ENCODE measurements at regions not wholly inside any gene's neighbourhood (a gene's known extent, or its start where the extent isn't known, plus 50 kb on each side); places are given as distances from the start of the nearest gene placed in this dataset.
"Not testable (repeated sequence)": the region's sequence is repeated elsewhere in the genome, so short reads cannot be mapped to it uniquely, and the experiment has no call there.

DNA sequence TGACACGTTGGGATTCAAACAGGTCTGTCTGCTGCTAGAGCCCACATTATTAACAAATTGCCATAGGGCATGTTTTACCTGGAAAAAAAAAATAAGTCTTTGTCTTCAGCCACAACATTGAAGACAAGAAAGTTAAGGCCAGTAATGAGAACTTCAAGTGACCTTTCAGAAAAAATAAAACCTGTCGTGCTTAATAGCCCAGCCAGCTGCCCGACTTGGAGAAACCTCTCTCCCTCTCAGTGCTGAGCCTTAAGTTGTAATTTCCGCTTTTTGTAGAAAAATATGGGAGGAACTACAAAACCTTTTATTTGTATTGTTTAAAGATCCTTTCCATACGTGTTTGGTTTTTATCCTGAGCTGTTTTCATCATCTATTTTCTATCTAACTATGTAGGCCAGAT lies 454.3 kb upstream of the SLITRK6 start:
- not testable (repeated sequence) for DNase-seq (ENCODE audit: low read depth)

DNA sequence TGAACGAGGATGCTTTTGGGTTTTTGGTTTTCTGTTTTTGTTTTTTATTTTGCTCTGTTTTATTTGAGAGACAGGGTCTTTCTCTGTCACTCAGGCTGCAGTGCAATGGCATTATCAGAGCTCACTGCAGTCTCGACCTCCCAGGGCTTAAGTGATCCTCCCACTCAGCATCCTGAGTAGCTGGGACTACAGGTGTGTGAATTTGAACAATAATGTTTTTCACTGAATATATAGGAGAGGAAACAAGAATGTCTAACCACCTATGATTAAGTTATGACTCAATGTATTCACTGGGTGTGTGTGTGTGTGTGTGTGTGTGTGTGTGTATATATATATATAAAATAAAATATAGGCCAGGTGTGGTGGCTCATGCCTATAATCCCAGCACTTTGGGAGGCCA lies 456.6 kb upstream of the SLITRK6 start:
- DNase-seq (ENCODE audit: low read depth), result not testable (repeated sequence)

DNA sequence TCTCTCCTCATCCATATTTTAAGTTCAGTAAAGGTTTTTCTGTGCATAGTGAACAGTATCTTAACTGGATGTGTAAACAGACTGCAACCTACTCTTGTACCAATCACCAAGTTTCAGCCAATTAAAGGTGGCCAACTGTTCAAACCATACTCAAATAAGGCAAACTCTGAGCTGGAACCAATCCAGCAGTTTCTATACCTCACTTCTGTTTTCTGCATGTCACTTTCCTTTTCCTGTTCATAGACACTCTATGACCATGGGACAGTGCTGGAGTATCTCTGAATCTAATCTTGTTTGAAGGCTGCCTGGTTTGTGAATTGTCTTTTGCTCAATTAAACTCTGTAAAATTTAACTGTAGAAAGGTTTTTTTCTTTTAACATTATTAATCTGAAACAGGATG lies 470.3 kb upstream of the SLITRK6 start:
- no peak for DNase-seq (ENCODE audit: low read depth)

DNA sequence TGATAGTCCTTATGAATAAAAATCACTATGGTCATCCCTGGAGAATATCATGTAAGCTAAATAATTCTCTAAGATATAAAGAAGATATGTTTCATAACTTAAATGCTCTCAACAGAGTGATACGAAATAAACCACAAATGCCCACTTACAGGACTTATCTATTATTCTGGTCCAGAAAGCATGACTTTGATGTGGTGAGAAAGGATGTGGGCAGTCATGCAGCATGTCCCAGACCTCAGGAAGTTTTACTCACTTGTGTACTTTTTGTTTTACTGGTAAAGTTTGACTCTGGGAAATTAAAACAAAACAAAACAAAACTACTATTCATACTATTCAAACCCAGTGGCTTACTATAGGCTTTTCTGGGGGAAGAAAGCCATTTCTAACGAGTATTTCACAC lies 483.2 kb upstream of the SLITRK6 start:
- peak; percentile 2 for DNase-seq (ENCODE audit: low read depth)

DNA sequence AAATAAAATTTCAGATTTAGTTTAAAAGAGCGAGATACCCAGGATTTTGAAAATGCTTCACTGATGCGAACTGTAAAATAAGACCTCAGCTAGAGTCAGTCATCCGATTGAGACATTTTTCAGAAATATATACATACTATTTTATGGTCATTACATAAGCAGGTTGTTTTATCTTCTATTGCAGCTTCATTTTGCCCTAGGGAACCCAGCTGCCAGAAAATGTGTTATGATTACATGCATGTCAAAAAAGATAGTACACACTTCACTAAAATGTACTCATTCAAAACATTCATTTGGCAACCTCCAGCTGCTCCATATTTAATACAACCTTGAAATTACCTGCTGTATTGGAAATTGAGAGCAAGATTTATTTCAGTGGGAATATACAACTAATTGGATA lies 483.8 kb upstream of the SLITRK6 start:
- no peak for DNase-seq (ENCODE audit: low read depth)

DNA sequence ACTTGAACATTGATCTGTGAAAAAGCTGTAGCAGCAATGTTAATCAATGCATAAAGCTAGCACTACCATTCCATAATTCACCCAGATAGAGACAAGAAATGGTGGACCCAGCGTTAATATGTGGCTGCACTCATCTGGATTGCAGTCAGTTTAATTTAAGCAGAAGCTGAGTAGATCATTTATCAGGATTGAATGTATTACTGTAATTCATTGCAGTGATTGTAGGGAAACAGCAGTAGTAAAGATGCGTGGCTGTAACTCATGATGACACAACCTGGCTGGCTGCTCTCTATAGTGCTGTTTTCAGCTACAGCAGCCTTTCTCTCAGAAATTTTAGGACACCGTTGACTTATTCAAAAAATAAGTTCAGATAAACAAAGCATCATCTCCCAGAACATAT lies 499.5 kb upstream of the SLITRK6 start:
- no peak for DNase-seq (ENCODE audit: low read depth)

DNA sequence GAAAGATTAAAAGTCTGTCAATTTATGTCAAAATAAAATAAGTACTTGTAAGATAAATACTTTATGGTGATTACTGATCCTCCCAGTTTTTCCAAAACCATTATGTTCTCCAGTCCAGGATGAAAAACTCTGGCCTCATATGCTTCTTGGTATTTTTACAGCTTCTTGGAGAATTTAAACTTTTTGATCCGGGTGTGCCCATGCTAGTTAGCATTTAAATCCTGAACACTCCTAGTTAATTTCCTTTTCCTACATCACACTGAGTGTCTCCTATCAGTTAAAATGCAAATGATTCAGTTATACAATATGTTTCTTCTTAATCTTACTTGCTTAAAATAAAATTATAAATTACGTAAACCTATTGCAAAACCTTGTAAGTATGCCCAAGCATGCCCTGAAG lies 499.9 kb upstream of the SLITRK6 start:
- DNase-seq (ENCODE audit: low read depth), result no peak

DNA sequence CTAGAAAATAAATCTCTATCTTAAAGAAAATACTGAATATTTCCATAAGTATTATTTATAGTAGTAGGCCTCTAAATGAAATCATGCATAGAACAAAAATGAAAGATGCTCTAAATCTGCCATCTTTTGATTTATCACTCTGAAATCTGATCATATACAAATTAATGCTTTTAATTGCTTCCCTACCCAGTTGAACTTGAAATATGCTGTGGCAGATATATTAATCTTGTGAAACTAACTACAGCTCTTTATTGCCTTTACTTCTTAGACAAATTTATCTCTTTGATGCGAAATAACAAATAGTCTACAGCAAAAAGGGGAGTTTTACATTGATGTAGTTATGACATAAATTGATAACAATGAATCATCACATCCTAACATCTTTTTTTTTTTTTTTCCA lies 510.7 kb upstream of the SLITRK6 start:
- DNase-seq (ENCODE audit: low read depth), result no peak

DNA sequence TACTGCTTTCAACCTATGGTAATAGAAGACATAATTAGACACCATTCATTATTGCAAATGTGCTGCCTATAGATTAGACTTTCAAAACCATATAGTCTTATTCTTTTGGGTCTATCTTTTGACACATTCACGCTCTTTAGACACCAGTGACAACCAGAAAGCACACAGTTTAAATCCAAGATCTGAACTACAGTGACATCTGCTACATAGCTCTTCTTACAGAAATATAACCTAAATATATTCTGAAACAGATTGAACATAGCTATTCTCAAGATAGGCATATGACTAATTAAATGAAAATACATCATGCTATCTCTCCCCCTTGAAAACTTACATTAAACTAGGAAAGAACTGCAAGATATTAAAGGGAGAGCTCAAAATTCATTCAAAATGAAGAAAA lies 514.2 kb upstream of the SLITRK6 start:
- DNase-seq (ENCODE audit: low read depth), result no peak

DNA sequence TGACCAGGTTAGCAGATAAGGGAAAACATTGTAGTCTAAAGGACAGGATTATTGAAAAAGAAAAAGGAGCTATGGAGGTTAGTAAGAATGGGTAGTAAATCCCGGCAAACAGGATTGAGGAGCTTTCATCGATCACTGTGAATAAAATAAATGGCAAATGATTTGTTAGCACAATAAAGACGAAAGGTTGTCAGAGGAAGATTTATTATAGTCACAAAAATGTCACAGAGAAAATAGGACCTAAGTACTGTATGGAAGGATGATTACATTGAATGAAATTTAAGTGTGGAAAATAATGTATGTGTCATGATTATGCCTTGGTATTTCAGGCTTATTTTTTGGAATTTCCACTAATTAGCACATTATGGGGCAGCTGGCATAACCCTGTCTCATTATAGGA lies 519.2 kb upstream of the SLITRK6 start:
- DNase-seq (ENCODE audit: low read depth), result no peak

DNA sequence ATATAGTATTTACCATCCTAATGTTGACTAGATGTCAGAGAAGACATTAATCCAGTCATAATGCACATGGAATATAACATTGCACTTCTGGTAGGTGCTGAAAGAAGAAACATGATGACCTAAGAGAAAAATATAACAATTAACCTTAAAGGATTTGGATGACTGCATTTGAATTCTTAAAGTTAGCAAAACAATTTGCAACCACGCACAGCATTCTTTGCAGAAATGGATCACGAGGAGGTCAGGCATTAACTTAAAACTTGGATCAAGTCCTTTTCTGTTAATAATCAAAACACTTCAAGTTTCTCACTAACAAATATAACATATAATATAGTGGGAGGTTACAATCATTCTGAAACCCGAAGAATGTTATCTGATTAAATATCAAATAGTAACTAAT lies 525.0 kb upstream of the SLITRK6 start:
- no peak for DNase-seq (ENCODE audit: low read depth)

DNA sequence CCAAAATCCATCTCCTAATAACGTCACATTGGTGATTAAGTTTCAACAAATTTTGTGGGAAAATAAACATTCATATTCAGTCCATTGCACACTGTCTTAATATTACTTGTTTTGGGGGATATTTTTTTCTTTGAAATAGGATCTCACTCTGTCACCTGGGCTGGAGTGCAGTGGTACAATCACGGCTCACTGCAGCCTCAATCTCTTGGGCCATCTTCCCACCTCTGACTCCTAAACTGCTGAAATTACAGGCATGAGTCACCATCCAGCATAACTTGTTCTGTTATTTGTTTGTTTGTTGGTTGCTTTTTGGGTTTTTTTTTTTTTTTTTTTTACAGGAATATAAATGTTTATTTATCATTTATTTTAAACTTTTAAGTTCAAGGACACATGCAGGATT lies 556.1 kb upstream of the SLITRK6 start:
- DNase-seq (ENCODE audit: low read depth), result no peak

DNA sequence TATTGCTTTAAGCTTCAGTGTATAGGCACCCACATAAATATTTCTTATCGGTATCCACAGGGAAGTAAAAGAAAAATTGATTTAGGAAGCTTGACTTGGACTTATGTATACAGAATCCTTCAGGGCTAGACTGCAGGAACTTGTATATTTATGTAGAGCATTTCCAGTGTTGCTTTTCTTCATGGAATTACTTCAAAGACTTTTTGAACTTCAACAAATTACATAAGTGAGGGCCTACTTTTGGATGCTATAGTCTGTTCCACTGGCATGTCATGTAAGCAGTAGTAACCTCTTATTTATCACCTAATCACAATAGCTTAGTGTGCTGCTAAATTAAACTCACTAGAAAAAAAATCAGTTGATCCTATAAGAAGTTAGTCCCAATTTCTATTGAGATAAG lies 557.9 kb upstream of the SLITRK6 start:
- DNase-seq (ENCODE audit: low read depth), result no peak

DNA sequence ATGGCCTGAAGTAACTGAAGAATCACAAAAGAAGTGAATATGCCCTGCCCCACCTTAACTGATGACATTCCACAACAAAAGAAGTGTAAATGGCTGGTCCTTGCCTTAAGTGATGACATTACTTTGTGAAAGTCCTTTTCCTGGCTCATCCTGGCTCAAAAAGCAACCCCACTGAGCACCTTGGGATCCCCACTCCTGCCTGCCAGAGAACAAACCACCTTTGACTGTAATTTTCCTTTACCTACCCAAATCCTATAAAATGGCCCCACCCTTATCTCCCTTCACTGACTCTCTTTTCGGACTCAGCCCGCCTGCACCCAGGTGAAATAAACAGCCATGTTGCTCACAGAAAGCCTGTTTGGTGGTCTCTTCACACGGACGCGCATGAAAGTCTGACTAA lies 564.5 kb upstream of the SLITRK6 start:
- DNase-seq (ENCODE audit: low read depth), result not testable (repeated sequence)

DNA sequence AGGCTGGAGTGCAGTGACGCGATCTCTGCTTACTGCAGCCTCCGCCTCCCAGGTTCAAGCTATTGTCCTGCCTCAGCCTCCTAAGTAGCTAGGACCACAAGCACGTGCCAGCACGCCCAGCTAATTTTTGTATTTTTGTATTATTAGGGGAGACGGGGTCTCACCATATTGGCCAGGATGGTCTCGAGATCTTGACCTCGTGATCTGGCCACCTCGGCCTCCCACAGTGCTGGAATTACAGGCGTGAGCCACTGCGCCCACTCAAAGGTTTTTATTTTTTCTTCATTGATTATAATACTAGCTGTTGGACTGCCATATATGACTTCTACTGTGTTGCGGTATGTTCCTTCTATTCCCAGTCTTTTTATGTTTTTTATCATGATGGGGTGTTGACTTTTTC lies 569.7 kb upstream of the SLITRK6 start:
- no peak for DNase-seq (ENCODE audit: low read depth)

DNA sequence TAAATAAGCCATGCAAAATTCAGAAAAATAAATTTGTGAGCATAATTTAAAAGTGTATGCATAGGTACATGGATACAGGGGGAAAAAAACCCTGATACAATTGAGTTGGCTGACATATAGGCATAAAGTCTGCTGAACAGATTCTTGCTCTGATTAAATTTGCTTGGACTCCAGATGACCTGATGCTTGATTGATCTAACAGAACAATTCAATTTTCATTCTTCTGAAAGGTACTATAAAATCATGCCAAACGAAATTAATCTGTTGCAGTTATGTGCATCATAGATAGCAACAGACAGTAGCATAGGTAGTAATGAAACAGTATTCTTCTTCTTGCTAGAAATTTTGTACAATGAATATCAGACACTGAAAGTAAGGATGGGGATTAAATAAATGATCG lies 578.2 kb upstream of the SLITRK6 start:
- DNase-seq (ENCODE audit: low read depth), result no peak

DNA sequence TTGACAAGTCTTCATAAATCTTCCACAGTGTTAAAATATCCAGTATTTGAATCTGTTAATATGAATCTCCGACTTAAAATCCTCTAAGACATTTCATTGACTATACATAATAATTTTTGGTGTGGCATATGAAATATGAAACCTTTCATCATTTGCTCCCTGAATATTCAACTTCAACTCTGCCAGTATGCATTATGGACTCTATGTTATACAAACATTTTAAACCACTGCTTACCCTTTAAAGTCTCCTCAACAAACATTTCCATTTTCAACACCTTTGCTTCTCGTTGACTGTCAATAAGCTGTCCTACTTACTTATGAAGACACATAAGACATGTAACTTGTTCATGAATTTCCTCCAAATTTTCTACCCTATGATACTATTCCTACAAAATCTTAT lies 579.4 kb upstream of the SLITRK6 start:
- no peak for DNase-seq (ENCODE audit: low read depth)

DNA sequence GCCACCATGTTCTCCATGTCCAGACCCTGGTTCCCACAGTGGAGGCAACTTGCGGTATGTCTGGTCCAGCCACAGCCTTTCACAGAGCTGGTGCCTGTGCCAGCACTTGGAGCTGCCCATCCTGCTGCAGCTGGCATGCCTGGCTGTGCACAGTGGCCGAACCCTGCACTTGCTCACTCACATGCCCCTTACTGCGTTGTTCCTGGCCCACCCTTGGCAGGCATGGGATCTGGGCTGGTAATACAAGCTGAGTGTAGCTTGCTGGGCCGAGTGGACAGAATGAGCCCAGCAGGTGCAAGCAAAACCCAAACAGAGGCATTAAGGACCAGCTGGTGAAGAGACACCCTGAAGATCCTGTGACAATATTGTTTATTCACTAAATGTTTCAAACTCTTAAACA lies 583.9 kb upstream of the SLITRK6 start:
- DNase-seq (ENCODE audit: low read depth), result no peak

DNA sequence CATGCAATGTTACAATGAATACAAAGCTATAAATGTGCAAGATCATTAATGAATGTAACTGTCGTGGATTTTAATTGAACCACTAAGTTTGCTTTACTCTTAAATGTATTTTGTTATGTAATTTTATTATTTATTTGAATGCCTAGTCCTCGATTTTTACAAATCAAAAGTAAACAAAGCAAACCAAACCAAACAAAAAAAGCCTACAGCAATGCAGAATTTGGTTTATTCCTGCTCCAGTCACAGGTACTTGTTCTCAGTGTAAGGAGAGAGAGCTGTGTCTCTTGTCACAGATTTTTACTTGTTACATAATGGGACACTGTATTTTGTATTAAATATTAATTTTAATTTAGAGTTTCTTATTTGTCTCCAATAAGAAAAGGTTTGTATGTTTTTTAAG lies 584.3 kb upstream of the SLITRK6 start:
- DNase-seq (ENCODE audit: low read depth), result no peak

DNA sequence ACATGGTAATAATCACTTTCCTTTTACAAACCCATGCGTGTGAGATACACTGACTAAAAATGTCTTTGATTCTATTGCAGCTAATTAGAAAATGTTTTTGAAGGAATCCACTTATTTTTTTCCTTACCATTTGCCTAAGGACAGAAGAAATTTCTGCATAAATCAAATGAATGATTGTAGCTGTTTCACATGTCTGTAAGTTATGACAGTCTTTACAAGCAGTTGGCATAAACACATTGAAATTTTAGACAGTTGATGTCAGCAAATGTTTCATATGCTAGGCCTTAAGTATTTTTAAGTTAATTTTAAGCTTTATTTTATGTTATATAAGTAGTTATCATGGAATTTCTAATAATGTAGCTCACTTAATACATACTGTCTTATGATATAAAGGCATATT lies 598.4 kb upstream of the SLITRK6 start:
- no peak for DNase-seq (ENCODE audit: low read depth)

DNA sequence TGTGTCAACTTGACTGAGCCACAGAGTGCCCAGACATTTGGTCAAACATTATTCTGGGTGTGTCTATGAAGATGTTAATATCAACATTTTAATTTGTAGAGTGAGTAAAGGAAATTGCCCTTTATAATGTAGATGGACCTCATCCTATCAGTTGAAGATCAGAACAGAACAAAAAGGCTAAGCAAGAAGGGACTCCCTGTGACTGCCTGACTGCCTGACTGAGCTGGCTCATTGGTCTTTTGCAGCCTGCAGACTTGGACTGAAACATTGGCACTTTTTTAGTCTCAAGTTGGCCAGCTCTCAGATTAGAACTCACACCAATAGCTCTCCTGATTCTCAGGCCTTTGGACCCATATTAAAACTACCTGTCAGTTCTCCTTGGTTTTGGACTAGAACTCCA lies 600.4 kb upstream of the SLITRK6 start:
- DNase-seq (ENCODE audit: low read depth), result no peak

DNA sequence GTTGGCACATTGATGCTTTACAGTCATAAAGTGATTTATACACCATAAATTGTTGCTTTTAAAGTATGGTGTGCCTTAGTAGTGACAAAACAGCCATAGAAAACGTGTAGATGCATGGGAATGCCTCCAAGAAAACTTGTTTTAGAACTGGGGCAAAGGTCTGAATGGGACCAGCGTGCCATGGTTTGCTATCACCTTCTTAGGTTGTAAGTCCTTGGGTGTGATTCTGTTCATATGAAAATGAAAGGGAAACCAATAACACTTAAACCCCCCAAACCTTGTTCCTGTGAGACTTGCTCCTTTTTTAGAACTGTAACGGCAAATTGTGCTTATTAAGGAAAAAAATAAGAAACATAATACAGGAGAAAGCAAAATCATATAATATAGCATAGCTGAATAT lies 603.3 kb upstream of the SLITRK6 start:
- no peak for DNase-seq (ENCODE audit: low read depth)

DNA sequence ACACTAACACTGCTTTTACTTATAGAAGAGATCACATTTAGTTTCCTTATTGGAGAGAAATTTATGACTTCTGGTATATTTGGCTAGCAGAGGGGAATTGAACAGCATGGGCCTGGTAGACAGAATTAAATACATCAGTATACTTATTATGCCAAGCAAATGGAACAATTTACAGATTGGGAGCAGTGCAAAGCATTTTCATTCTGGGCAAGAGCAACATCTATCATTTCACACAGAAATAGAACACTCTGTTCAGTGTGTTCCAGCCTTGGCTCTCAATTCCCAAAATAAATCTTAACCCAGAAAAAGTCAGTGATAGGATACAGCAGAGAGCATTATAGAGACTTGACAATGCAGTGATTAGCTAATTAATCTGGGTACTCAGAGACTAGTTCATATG lies 604.0 kb upstream of the SLITRK6 start:
- DNase-seq (ENCODE audit: low read depth), result no peak

DNA sequence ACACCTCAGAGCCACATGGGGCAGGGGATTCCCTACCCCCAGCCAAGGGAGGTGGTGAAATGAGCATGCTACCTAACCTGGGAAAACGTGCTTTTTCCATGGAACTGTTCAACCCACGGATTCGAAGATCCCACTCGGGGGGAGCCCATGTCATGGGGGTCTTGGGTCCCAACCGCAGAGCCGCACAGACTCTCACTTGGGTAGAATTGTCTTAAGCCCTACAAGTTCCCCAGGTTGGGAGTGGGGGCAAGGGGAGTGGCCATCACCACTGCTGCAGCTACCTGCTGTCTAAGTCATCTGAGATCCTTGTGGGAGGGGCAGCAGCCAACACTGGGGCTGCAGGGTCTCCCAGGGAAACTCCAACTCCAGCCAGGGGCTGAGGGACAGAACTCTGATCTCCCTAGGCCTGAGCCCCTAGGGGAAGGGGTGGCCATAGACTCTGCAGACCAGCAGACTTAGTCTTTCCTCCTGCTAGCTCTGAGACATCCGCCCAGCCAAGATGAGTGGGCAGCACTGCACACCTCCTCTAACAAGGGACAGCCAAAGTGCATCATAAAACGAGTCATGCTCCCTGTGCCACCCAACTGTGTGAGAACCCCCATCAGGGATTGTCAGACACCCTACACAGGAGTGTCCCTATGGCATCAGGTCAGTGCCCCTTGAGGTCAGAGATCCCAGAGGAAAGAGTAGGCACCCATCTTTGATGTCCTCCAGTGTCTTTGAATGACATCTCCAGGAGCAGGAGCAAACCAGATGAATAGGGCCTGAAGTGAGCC lies 610.4 kb upstream of the SLITRK6 start:
- no peak for DNase-seq (ENCODE audit: low read depth)

Measured in M059J (cell line).